Lower leg skin (tissue), 3 donors: ENCODE measurements at regions not wholly inside any gene's neighbourhood (a gene's known extent, or its start where the extent isn't known, plus 50 kb on each side); places are given as distances from the start of the nearest gene placed in this dataset.

ENCODE experiments used
- POLR2A ChIP-seq, 2 donors: fragments of 450-650 bp; IDR thresholded peaks; one replicate each; pipeline ENCODE4 v1.6.1; 2016 to 2017; ENCODE audit warnings: antibody characterized with exemption in 2 of 2, mild to moderate bottlenecking in 1 of 2, moderate library complexity in 1 of 2
- TF ChIP-seq, protein P1 (sequence below), 3 donors: fragments of 450-650 bp; IDR thresholded peaks; one replicate each; pipeline ENCODE4 v1.5.1; 2016; ENCODE audit warnings: antibody characterized with exemption in 3 of 3, mild to moderate bottlenecking in 3 of 3, moderate library complexity in 2 of 3

- TF ChIP-seq POLR2A (IDR thresholded peaks at IDR 0.05), result no peak
- TF ChIP-seq, protein P1, sequence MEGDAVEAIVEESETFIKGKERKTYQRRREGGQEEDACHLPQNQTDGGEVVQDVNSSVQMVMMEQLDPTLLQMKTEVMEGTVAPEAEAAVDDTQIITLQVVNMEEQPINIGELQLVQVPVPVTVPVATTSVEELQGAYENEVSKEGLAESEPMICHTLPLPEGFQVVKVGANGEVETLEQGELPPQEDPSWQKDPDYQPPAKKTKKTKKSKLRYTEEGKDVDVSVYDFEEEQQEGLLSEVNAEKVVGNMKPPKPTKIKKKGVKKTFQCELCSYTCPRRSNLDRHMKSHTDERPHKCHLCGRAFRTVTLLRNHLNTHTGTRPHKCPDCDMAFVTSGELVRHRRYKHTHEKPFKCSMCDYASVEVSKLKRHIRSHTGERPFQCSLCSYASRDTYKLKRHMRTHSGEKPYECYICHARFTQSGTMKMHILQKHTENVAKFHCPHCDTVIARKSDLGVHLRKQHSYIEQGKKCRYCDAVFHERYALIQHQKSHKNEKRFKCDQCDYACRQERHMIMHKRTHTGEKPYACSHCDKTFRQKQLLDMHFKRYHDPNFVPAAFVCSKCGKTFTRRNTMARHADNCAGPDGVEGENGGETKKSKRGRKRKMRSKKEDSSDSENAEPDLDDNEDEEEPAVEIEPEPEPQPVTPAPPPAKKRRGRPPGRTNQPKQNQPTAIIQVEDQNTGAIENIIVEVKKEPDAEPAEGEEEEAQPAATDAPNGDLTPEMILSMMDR (IDR thresholded peaks at IDR 0.05), result no peak
Measured at GRCh38 chr7:9091282-9091681, 657.9 kb downstream of the NXPH1 start.
